Endothelial cell (in vitro differentiated cells): ENCODE measurements at regions not wholly inside any gene's neighbourhood (a gene's known extent, or its start where the extent isn't known, plus 50 kb on each side); places are given as distances from the start of the nearest gene placed in this dataset.
A peak's percentile ranks its signal among the peaks of the same experiment; 100 is the strongest.

ENCODE experiments used
- DNase-seq: peaks from one replicate; pipeline ENCODE4 v3.0.0; 2021; ENCODE audit warnings: low spot score
- H3K27ac Mint-ChIP-seq: one replicate; pipeline ENCODE4 v1.8.0; 2021; ENCODE audit warnings: mixed read lengths, inconsistent platforms; ENCODE audit not compliant: unreplicated experiment
- H3K27me3 Mint-ChIP-seq: one replicate; pipeline ENCODE4 v1.8.0; 2021; ENCODE audit warnings: mild to moderate bottlenecking, moderate library complexity, mixed read lengths, inconsistent platforms; ENCODE audit not compliant: unreplicated experiment
- H3K36me3 Mint-ChIP-seq: one replicate; pipeline ENCODE4 v1.8.0; 2021; ENCODE audit warnings: mild to moderate bottlenecking, low read depth, mixed read lengths, inconsistent platforms; ENCODE audit not compliant: unreplicated experiment
- H3K4me1 Mint-ChIP-seq: one replicate; pipeline ENCODE4 v1.8.0; 2021; ENCODE audit warnings: mild to moderate bottlenecking, mixed read lengths, inconsistent platforms; ENCODE audit not compliant: unreplicated experiment
- H3K4me3 Mint-ChIP-seq: one replicate; pipeline ENCODE4 v1.8.0; 2021; ENCODE audit warnings: mild to moderate bottlenecking, mixed read lengths, inconsistent platforms; ENCODE audit not compliant: unreplicated experiment
- H3K9me3 Mint-ChIP-seq: one replicate; pipeline ENCODE4 v1.8.0; 2021; ENCODE audit warnings: mixed read lengths, inconsistent platforms; ENCODE audit not compliant: unreplicated experiment
- TF ChIP-seq, protein P1 (sequence below): fragments of 200-600 bp; sonication (generic); IDR thresholded peaks from one replicate; pipeline ENCODE4 v1.5.0; 2021; ENCODE audit warnings: antibody characterized with exemption; ENCODE audit not compliant: unreplicated experiment

DNA sequence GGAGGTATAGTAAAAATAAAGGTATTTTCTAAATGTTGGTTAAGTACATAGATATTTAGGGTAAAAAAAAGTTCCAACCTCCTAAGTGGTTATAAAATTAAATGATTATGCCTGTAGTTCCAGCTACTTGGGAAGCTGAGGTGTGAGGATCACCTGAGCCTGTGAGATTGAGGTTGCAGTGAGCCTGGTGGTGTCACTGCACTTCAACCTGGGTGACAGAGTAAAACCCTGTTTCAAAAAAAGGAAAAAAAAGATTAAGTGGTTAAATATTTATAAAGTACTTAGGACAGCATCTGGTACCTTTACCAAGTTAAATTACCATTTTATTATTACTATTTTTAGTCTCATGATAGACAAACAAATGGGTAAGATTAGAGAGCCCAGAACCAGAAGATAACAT, 1801.0 kb downstream of the C4orf33 start:
- no peaks in the 10 kb centered on the region for H3K27me3 Mint-ChIP-seq
- no peaks in the 10 kb centered on the region for H3K4me1 Mint-ChIP-seq
- DNase-seq = no peak
- H3K9me3 Mint-ChIP-seq = no peaks in the 10 kb centered on the region
- no peak overlapping the region for H3K4me3 Mint-ChIP-seq
- TF ChIP-seq, protein P1, sequence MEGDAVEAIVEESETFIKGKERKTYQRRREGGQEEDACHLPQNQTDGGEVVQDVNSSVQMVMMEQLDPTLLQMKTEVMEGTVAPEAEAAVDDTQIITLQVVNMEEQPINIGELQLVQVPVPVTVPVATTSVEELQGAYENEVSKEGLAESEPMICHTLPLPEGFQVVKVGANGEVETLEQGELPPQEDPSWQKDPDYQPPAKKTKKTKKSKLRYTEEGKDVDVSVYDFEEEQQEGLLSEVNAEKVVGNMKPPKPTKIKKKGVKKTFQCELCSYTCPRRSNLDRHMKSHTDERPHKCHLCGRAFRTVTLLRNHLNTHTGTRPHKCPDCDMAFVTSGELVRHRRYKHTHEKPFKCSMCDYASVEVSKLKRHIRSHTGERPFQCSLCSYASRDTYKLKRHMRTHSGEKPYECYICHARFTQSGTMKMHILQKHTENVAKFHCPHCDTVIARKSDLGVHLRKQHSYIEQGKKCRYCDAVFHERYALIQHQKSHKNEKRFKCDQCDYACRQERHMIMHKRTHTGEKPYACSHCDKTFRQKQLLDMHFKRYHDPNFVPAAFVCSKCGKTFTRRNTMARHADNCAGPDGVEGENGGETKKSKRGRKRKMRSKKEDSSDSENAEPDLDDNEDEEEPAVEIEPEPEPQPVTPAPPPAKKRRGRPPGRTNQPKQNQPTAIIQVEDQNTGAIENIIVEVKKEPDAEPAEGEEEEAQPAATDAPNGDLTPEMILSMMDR = no peak
- no peak overlapping the region for H3K27ac Mint-ChIP-seq
- no peaks in the 10 kb centered on the region for H3K36me3 Mint-ChIP-seq

DNA sequence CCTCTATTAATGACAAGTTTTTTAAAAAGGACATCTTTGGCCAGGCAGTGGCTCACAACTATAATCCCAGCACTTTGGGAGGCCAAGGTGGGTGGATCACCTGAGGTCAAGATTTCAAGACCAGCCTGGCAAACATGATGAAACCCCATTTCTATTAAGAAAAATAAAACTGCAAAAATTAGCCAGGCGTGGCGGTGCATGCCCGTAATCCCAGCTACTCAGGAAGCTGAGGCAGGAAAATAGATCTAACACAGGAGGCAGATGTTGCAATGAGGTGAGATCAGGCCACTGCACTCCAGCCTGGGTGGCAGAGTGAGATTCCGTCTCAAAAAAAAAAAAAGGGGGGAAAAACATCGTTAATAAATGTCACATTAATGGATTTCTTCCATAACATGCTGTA, 1805.4 kb downstream of the C4orf33 start:
- TF ChIP-seq, protein P1 = no peak
- Mint-ChIP-seq H3K4me3 (no peak overlapping the region), H3K27me3 (no peaks in the 10 kb centered on the region), H3K4me1 (no peaks in the 10 kb centered on the region), H3K36me3 (no peaks in the 10 kb centered on the region), H3K9me3 (no peaks in the 10 kb centered on the region), H3K27ac (no peak overlapping the region)
- DNase-seq = no peak

DNA sequence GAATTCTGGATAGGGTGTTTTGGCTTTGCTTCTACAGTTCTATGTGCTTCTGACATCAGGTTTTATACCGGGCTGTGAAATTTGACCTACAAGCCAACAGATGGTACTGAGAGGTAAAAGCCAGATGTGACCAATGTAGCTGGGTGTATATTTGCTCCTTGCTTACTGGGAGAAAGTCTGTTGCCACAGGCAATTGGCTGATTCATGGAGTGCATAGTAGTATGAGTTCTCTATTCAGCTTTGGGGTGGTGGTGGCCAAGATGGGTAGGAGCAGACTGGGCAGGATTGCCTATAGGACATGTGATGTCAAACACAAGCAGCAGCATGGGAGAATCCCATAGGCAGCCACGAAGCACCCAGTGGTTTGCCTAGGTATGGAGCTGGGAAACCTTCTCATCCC, 1827.0 kb downstream of the C4orf33 start:
- Mint-ChIP-seq H3K4me3 (no peak overlapping the region), H3K27ac (no peak overlapping the region), H3K27me3 (no peaks in the 10 kb centered on the region), H3K36me3 (no peaks in the 10 kb centered on the region), H3K9me3 (no peaks in the 10 kb centered on the region), H3K4me1 (no peaks in the 10 kb centered on the region)
- no peak for DNase-seq
- TF ChIP-seq, protein P1 = no peak

DNA sequence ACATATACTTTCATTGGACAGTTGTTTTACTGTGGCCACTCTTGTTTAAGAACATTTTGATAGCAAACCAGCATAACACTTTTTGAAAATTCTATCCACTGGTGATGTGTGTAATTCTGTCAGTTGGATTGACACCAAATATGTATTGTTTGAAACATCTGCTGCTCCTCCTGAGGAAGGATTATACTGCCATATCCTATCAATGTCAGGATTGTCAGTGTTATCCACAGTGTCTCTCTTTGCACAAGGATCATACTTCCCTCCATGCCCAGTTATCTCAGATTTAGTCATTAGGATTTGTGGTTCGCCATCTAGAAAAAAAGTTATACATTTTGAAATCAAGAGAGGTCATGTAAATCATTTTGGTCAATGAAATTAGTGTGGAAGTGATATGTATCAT, 1859.6 kb downstream of the C4orf33 start:
- Mint-ChIP-seq H3K9me3 (peaks cover 6% of the 10 kb centered on the region), H3K27me3 (no peaks in the 10 kb centered on the region), H3K36me3 (no peaks in the 10 kb centered on the region), H3K4me1 (no peaks in the 10 kb centered on the region), H3K27ac (no peak overlapping the region), H3K4me3 (no peak overlapping the region)
- TF ChIP-seq, protein P1 = no peak
- DNase-seq = no peak

DNA sequence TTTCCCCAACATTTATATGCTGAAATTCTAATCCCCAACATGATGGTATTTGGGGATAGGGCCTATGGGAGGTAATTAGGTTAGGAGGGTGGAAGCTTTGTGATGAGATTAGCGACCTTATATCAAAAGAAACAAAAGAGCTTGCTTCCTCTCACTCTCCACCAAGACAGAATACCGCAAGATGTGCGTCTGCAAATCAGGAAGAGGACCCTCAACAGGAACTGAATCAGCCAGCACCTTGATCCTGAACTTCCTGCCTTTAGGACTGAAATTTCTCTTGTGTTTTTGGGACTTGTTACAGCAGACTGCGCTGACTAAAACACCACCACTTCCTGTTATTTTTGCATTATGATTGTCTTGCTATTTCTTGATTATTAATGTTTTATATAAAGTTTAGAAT, 1889.4 kb downstream of the C4orf33 start:
- no peak overlapping the region for H3K4me3 Mint-ChIP-seq
- H3K9me3 Mint-ChIP-seq = no peaks in the 10 kb centered on the region
- peak overlapping the region; percentile 57 for H3K27ac Mint-ChIP-seq
- H3K36me3 Mint-ChIP-seq = no peaks in the 10 kb centered on the region
- DNase-seq = peak; percentile 18
- TF ChIP-seq, protein P1 = no peak
- H3K27me3 Mint-ChIP-seq = no peaks in the 10 kb centered on the region
- H3K4me1 Mint-ChIP-seq = peaks cover 13% of the 10 kb centered on the region
